Psoas muscle (tissue), 7 donors: ENCODE measurements at regions not wholly inside any gene's neighbourhood (a gene's known extent, or its start where the extent isn't known, plus 50 kb on each side); places are given as distances from the start of the nearest gene placed in this dataset.

Experiments
- ATAC-seq, 4 donors: fragments of 200-7000 bp; cut with Tn5 transposase; one replicate each; pipeline ENCODE4 v1.9.1; 2020; ENCODE audit warnings: moderate library complexity in 3 of 4, mild to moderate bottlenecking in 2 of 4
- DNase-seq, 2 donors: peaks; one replicate each; pipeline ENCODE4 v3.0.0-alpha.2; 2020
- H3K27ac ChIP-seq: fragments of 200-600 bp; one replicate; pipeline ENCODE4 v1.8.0; 2022
- H3K27me3 ChIP-seq, 3 donors: fragments of 200-600 bp in 1 of 3; one replicate each; pipeline versions ENCODE4 v1.6.1 to v1.8.0; 2013 to 2022; ENCODE audit warnings: low read length in 2 of 3, mild to moderate bottlenecking in 2 of 3, moderate library complexity in 1 of 3; ENCODE audit not compliant: insufficient read depth in 3 of 3
- H3K36me3 ChIP-seq, 2 donors: fragments of 200-600 bp in 1 of 2; one replicate each; pipeline versions ENCODE4 v1.6.1 to v1.8.0; 2013 to 2022; ENCODE audit warnings: low read depth in 1 of 2, mild to moderate bottlenecking in 1 of 2, moderate library complexity in 1 of 2; ENCODE audit not compliant: insufficient read depth in 1 of 2
- H3K4me1 ChIP-seq: fragments of 200-600 bp; one replicate; pipeline ENCODE4 v1.8.0; 2022
- H3K4me3 ChIP-seq: fragments of 200-600 bp; one replicate; pipeline ENCODE4 v1.8.0; 2022; ENCODE audit warnings: mild to moderate bottlenecking
- H3K9me3 ChIP-seq: fragments of 200-600 bp; one replicate; pipeline ENCODE4 v1.8.0; 2022
- CTCF ChIP-seq: fragments of 200-600 bp; IDR thresholded peaks from one replicate; pipeline ENCODE4 v1.8.0; 2022; ENCODE audit warnings: antibody characterized with exemption
- WGBS, 3 donors: extraction: QIAGEN DNeasy Blood & Tissue Kit; methylation state at CpG; one replicate each; pipeline versions ENCODE4 v1.1.6 to v1.1.7; 2013; 5-methylcytosine and 5-hydroxymethylcytosine counted together
- intact Hi-C, 2 donors: fragments of 100-400 bp; cut with DNase I; formaldehyde crosslinking; loops; one replicate each; pipeline versions ENCODE4 v1.11.0 to v1.14.2; 2022
- donor health status: healthy with polysubstance abuse.
- donor health status: DM: no; HTN: no; CAD: no; lungs with moderate emphysema.
- donor health status: Bipolar disorder and iron deficiency.
- donor health status: healthy.
- donor health status: DM: yes; HTN: yes; CAD: no.
- donor health status: DM: no; HTN: no; CAD: no.
- donor health status: DM: yes; HTN: yes; CAD: no.

GRCh38 chr2:175575346-175576258 is 394.1 kb upstream of the ATP5MC3 start:
- no peak for TF ChIP-seq CTCF
- WGBS, 3 donors = 49 to 52% (median 51%) methylated on average over 12 of the region's 12 CpGs
- no peaks in the 10 kb centered on the region for H3K4me1 ChIP-seq
- no peaks in the 10 kb centered on the region for H3K9me3 ChIP-seq
- no peak overlapping the region for H3K27ac ChIP-seq
- intact Hi-C loops = no loop called here
- no peak overlapping the region for H3K4me3 ChIP-seq
- no peak for ATAC-seq
- no peak for DNase-seq
- H3K36me3 ChIP-seq = no peaks in the 10 kb centered on the region
- H3K27me3 ChIP-seq = no peaks in the 10 kb centered on the region

DNA sequence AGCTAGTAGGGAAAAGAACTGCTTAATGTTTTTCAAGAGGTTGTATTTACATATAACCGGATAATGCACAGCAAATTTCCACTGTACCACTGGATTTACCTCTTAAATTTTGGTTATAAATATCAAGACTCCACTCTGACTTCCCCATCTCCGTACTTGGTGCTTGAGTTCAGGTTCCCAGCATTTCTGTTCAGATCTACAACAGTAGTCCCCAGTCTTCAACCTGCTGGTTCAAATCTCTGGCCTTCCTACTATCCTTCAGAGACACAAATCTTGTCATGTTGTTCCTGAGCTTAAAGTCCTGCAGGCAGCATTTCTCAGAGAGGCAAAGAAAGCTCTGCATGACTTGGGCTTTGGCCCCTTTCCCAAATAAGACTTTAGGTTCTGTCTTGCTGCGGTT is 392.6 kb upstream of the ATP5MC3 start:
- WGBS, 3 donors = 89 to 93% (median 92%) methylated on average over 3 of the region's 3 CpGs
- no peaks in the 10 kb centered on the region for H3K27me3 ChIP-seq

GRCh38 chr2:175571078-175571653 is 389.7 kb upstream of the ATP5MC3 start:
- Histone ChIP-seq H3K4me1 (no peaks in the 10 kb centered on the region), H3K27ac (no peak overlapping the region), H3K4me3 (no peak overlapping the region), H3K9me3 (no peaks in the 10 kb centered on the region), H3K27me3 (no peaks in the 10 kb centered on the region), H3K36me3 (no peaks in the 10 kb centered on the region)
- DNase-seq (no peak), ATAC-seq (no peak)
- WGBS, 3 donors = 69 to 79% (median 71%) methylated on average over 4 of the region's 4 CpGs
- intact Hi-C loops = no loop called here
- no peak for TF ChIP-seq CTCF

More for the DNA sequence above, 392.6 kb upstream of the ATP5MC3 start:
- Histone ChIP-seq H3K27ac (no peak overlapping the region), H3K4me3 (no peak overlapping the region), H3K4me1 (no peaks in the 10 kb centered on the region), H3K36me3 (no peaks in the 10 kb centered on the region), H3K9me3 (no peaks in the 10 kb centered on the region)
- intact Hi-C loops = no loop called here
- DNase-seq (no peak), ATAC-seq (no peak)
- TF ChIP-seq CTCF = no peak

GRCh38 chr2:175568109-175568730 is 386.7 kb upstream of the ATP5MC3 start:
- H3K4me3 ChIP-seq = no peak overlapping the region
- no peaks in the 10 kb centered on the region for H3K36me3 ChIP-seq
- intact Hi-C loops = no loop called here
- no peak for TF ChIP-seq CTCF
- H3K27ac ChIP-seq = no peak overlapping the region
- 74 to 77% (median 75%) methylated on average over 9 of the region's 9 CpGs for WGBS, 3 donors
- no peak for DNase-seq
- ATAC-seq = no peak
- no peaks in the 10 kb centered on the region for H3K27me3 ChIP-seq
- no peaks in the 10 kb centered on the region for H3K4me1 ChIP-seq
- H3K9me3 ChIP-seq = no peaks in the 10 kb centered on the region
